Cardiac muscle cell (in vitro differentiated cells and primary cell): ENCODE measurements at regions not wholly inside any gene's neighbourhood (a gene's known extent, or its start where the extent isn't known, plus 50 kb on each side); places are given as distances from the start of the nearest gene placed in this dataset.

Experiments used
- DNase-seq, 2 donors: peaks; one replicate each; pipeline versions ENCODE4 v3.0.0 to v3.0.0-alpha.2; 2010 to 2017; ENCODE audit warnings: low read depth in 1 of 2, low spot score in 1 of 2
- H3K27ac ChIP-seq: fragments of 200-600 bp; sonication (generic); 2 replicates; pipeline ENCODE4 v1.5.1; 2016
- H3K27me3 ChIP-seq: fragments of 200-600 bp; sonication (generic); 2 replicates; pipeline ENCODE4 v1.6.0; 2016; ENCODE audit warnings: control low read depth
- H3K36me3 ChIP-seq: fragments of 200-600 bp; sonication (generic); 2 replicates; pipeline ENCODE4 v1.5.1; 2016; ENCODE audit warnings: control low read depth
- H3K4me1 ChIP-seq: fragments of 200-600 bp; sonication (generic); 2 replicates; pipeline ENCODE4 v1.8.1; 2017; ENCODE audit warnings: low read depth, mild to moderate bottlenecking, mixed run types
- H3K4me3 ChIP-seq: fragments of 200-600 bp; sonication (generic); 2 replicates; pipeline ENCODE4 v1.5.1; 2016; ENCODE audit warnings: mild to moderate bottlenecking
- H3K9me3 ChIP-seq: fragments of 200-600 bp; sonication (generic); 2 replicates; pipeline ENCODE4 v1.5.1; 2017; ENCODE audit warnings: low read depth, mild to moderate bottlenecking, control low read depth
- TF ChIP-seq, protein P1 (sequence below): IDR thresholded peaks from 2 replicates; pipeline ENCODE4 v1.5.1; 2012; ENCODE audit warnings: low read depth, mild to moderate bottlenecking, low read length

DNA sequence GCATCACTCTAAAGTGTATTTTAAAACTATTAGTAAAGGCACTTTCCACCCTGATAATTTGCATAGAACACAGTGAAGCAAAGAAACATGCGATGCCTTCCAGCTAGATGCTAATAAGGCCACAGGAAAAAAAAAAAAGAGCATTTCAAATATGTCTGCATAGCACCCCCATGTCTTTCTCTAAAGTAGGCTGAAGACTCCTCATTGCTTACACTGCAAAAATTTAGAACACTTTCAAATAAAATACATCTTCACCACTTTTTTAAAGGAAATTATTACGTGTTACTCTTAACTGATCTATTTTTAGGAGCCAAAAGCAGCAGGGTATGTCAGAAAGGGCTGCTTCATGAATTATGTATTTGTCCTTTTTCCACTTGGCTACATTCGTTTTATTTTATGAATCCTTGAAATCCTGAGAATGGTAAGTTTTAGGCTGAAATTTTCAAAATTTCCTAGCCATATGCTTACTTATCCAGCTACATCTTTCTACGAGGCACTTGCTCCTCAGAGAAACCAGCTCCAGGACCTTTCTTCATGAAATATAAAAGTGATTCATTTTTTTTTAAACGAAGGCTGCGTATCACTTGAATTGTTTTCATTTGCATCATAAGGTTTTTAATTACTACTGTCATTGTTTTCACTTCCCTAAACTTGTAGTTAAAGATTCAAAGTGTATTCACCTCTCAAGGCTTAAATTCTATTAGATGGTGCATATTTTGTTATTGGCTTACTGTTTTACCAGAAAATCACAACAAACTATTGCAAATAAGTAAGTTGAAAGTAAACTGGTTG lies 513.0 kb downstream of the PTPRC start:
- Histone ChIP-seq H3K27ac (no peak overlapping the region), H3K4me3 (no peak overlapping the region), H3K36me3 (no peaks in the 10 kb centered on the region), H3K9me3 (no peaks in the 10 kb centered on the region), H3K27me3 (no peaks in the 10 kb centered on the region), H3K4me1 (no peaks in the 10 kb centered on the region)
- DNase-seq, result no peak
- TF ChIP-seq, protein P1, sequence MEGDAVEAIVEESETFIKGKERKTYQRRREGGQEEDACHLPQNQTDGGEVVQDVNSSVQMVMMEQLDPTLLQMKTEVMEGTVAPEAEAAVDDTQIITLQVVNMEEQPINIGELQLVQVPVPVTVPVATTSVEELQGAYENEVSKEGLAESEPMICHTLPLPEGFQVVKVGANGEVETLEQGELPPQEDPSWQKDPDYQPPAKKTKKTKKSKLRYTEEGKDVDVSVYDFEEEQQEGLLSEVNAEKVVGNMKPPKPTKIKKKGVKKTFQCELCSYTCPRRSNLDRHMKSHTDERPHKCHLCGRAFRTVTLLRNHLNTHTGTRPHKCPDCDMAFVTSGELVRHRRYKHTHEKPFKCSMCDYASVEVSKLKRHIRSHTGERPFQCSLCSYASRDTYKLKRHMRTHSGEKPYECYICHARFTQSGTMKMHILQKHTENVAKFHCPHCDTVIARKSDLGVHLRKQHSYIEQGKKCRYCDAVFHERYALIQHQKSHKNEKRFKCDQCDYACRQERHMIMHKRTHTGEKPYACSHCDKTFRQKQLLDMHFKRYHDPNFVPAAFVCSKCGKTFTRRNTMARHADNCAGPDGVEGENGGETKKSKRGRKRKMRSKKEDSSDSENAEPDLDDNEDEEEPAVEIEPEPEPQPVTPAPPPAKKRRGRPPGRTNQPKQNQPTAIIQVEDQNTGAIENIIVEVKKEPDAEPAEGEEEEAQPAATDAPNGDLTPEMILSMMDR, result no peak

DNA sequence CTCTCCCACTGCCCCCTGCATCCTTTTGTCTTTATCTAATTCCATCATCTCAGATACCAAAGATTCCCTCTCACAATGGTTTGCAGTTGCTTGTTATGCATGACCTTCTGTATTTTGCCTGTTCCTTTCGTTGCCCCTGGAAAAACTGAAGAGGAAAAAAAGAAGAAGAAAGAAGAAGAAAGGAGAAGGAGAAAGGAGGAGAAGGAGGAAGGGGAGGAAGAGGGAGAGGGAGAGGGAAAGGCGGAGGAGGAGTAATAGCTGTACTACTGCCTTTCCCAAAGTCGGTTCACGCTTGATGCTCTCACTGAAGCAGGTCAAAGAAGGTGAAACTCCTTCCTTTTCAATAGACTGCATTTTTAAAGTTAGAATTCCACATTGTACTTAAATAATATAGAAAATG lies 513.8 kb downstream of the PTPRC start:
- no peaks in the 10 kb centered on the region for H3K27me3 ChIP-seq
- no peaks in the 10 kb centered on the region for H3K9me3 ChIP-seq
- H3K4me3 ChIP-seq, result no peak overlapping the region
- no peak for DNase-seq
- TF ChIP-seq, protein P1, result no peak
- no peaks in the 10 kb centered on the region for H3K36me3 ChIP-seq
- no peaks in the 10 kb centered on the region for H3K4me1 ChIP-seq
- H3K27ac ChIP-seq, result no peak overlapping the region

DNA sequence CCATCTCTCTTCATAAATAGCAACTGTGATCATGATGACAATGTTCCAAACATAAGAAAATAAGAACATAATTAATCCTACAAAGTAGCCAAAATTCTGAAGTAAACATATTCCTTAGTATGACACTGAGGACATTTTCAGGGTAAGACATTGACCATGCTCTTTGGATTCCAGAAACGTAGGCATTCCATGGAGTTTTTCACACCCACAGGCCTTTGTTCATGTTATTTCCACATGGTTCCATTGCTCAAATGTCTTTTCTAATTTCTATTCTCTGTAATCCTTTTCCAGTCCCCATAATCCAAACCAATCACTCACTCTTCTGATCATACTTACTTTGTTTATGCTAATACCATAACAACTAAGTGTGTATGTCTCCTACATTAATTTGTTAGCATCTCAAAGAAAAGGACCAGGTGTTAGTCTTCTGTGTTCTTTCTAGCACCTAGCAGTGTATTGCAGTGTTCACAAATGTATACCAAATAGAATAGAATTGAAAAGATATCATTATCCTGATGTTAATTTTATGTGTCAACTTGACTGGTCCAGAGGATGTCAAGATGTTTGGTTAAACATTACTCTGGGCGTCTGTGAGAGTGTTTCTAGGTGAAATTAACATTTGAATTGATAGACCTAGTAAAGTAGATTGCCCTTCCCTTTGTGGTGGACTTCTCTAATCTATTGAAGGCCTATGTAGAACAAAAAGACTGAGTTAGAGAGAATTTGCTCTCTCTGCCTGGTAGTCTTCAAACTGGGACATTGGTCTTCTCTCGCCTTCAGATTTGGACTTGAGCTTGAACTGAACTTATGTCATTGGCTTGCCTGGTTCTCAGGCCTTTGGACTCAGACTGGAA lies 516.6 kb downstream of the PTPRC start:
- no peaks in the 10 kb centered on the region for H3K9me3 ChIP-seq
- no peaks in the 10 kb centered on the region for H3K36me3 ChIP-seq
- H3K27ac ChIP-seq, result no peak overlapping the region
- H3K4me3 ChIP-seq, result no peak overlapping the region
- H3K27me3 ChIP-seq, result no peaks in the 10 kb centered on the region
- TF ChIP-seq, protein P1, result no peak
- H3K4me1 ChIP-seq, result no peaks in the 10 kb centered on the region
- DNase-seq, result no peak

DNA sequence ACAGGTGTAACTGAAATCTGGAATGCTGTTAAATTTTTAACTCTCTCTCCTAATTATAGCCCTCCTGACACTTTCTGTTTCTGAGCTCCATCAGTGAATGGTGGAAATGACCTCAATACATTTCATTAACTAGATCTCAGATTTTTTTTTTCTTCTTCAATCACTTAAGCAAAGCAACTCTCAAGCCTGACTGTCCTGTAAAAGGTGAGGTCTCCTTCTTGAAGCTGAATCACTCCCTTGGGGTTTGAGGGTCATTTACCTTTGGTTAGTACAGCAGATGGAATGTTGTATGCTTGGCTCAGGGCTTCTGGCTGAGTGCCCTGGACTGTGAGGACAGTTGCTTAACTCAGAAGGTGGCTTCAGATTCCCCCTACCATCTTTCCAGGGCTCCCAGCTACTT lies 518.7 kb downstream of the PTPRC start:
- H3K4me1 ChIP-seq, result no peaks in the 10 kb centered on the region
- TF ChIP-seq, protein P1, result no peak
- no peak for DNase-seq
- H3K36me3 ChIP-seq, result no peaks in the 10 kb centered on the region
- H3K9me3 ChIP-seq, result no peaks in the 10 kb centered on the region
- no peak overlapping the region for H3K4me3 ChIP-seq
- no peaks in the 10 kb centered on the region for H3K27me3 ChIP-seq
- H3K27ac ChIP-seq, result no peak overlapping the region

DNA sequence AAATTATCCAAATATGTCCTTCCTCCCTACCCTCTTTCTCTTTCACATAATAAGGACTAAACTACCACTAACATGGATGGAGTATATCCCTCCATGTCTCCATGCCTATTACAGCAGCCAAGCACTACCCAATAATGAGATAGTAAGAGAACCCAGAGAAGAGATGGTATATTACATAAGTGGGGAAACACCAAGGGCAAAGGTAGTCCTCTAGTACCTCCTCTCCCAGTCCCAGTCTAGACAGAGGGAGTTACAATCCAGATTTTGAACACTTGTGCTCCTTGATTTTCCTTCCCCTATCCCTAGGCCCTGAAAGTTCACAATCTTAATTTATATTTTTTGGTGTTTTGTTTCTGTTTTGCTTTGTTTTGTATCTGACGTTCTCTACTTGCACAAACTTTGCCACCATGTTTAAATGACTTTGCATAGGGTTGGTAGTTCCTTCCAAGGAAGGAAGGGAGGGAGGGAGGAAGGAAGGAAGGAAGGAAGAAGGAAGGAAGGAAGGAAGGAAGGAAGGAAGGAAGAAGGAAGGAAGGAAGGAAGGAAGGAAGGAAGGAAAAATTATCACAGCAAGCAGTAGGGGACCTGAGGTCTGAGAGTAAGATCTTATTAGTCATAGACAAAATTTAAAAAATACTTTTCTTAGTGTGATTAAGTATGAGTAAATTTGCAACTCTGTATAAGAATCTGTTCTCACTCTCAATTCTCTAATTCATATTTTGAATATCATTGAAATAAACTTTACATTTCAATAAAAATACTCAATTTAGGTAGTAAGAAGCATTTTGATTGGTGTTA lies 521.9 kb downstream of the PTPRC start:
- no peaks in the 10 kb centered on the region for H3K9me3 ChIP-seq
- no peaks in the 10 kb centered on the region for H3K36me3 ChIP-seq
- H3K4me3 ChIP-seq, result no peak overlapping the region
- TF ChIP-seq, protein P1, result no peak
- DNase-seq, result no peak
- H3K27me3 ChIP-seq, result no peaks in the 10 kb centered on the region
- H3K27ac ChIP-seq, result no peak overlapping the region
- H3K4me1 ChIP-seq, result no peaks in the 10 kb centered on the region
